ENCODE measurements at regions not wholly inside any gene's neighbourhood (a gene's known extent, or its start where the extent isn't known, plus 50 kb on each side); places are given as distances from the start of the nearest gene placed in this dataset.

DNA sequence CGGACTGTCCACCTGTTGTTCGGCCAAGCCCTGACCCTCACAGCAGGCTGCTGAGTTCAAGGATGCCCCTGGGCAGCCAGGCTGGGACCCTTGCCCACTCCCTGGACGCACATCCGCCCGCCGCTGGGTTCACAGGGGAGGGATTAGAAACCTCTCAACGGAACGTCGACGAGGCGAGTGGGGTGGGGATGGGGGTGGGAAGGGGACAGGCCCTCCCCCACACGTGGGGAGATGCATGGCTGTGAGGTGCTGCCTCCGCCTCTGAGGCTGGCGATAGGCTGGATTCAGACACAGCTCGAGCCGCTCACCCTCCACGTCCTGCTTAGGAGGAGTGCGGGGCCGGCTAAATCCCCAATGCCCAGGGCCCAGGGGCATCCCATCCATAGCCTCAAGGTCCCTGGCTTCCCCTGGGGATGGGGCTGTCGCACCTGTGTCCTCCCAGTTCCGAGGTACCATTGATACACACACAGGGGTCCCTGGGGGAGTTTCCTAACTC is 90.6 kb upstream of the BHLHE23 start:
- Histone ChIP-seq H3K27ac (ENCODE audit: low read length in 2 of 2) (no peak overlapping the region), H3K4me3 (ENCODE audit: control extremely low read depth in 1 of 5, extremely low read depth in 1 of 5, insufficient read depth in 1 of 5, low read depth in 2 of 5, low read length in 4 of 5) (no peak overlapping the region), H3K4me2 (replicated peaks; ENCODE audit: low read depth, low read length, poor library complexity, severe bottlenecking) (no peak overlapping the region), H3K4me1 (ENCODE audit: control insufficient read depth in 2 of 2, insufficient read depth in 2 of 2, low read length in 2 of 2) (no peaks in the 10 kb centered on the region), H3K79me2 (ENCODE audit: control insufficient read depth, insufficient read depth, low read length) (no peaks in the 10 kb centered on the region), H4K20me1 (ENCODE audit: control insufficient read depth, insufficient read depth, low read length, poor library complexity, severe bottlenecking) (no peaks in the 10 kb centered on the region), H3K9me3 (ENCODE audit: control extremely low read depth in 1 of 3, control insufficient read depth in 2 of 3, insufficient read depth in 1 of 3, low read length in 2 of 3) (peaks cover 0 to 6% (median 0%) of the 10 kb centered on the region in 3 donors), H3K9ac (ENCODE audit: low read length) (no peak overlapping the region), H2AFZ (ENCODE audit: insufficient read depth, low read depth, low read length, poor library complexity, severe bottlenecking) (no peak overlapping the region), H3K36me3 (replicated peaks in 1 of 2; ENCODE audit: control extremely low read depth in 1 of 2, control insufficient read depth in 1 of 2, extremely low read depth in 1 of 2, insufficient read depth in 2 of 2, low read length in 1 of 2) (no peaks in the 10 kb centered on the region), H3K27me3 (replicated peaks in 1 of 4; ENCODE audit: control extremely low read depth in 1 of 4, control insufficient read depth in 3 of 4, insufficient read depth in 4 of 4, low read length in 3 of 4) (peaks cover 0 to 23% (median 0%) of the 10 kb centered on the region in 4 experiments)
- no peak for DNase-seq
- ATAC-seq (ENCODE audit: low read depth): no peak
- Mint-ChIP-seq H3K9me3 (ENCODE audit: insufficient read depth) (no peaks in the 10 kb centered on the region), H3K27ac (no peak overlapping the region), H3K4me1 (peaks cover 5% of the 10 kb centered on the region), H3K4me3 (no peak overlapping the region), H3K27me3 (peaks cover 8% of the 10 kb centered on the region)
- TF ChIP-seq, protein P1, sequence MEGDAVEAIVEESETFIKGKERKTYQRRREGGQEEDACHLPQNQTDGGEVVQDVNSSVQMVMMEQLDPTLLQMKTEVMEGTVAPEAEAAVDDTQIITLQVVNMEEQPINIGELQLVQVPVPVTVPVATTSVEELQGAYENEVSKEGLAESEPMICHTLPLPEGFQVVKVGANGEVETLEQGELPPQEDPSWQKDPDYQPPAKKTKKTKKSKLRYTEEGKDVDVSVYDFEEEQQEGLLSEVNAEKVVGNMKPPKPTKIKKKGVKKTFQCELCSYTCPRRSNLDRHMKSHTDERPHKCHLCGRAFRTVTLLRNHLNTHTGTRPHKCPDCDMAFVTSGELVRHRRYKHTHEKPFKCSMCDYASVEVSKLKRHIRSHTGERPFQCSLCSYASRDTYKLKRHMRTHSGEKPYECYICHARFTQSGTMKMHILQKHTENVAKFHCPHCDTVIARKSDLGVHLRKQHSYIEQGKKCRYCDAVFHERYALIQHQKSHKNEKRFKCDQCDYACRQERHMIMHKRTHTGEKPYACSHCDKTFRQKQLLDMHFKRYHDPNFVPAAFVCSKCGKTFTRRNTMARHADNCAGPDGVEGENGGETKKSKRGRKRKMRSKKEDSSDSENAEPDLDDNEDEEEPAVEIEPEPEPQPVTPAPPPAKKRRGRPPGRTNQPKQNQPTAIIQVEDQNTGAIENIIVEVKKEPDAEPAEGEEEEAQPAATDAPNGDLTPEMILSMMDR (IDR thresholded peaks at IDR 0.05): no peak
- TF ChIP-seq EZH2 (IDR thresholded peaks at IDR 0.05; ENCODE audit: borderline replicate concordance, insufficient read depth, low read depth, low read length, poor library complexity, severe bottlenecking): no peak
- intact Hi-C loops (cut with micrococcal nuclease): no loop called here
- 78% methylated on average over 21 of the region's 21 CpGs for WGBS (ENCODE audit: insufficient coverage)
- ChIA-PET POLR2A (no interaction called here), CTCF (no interaction called here)

DNA sequence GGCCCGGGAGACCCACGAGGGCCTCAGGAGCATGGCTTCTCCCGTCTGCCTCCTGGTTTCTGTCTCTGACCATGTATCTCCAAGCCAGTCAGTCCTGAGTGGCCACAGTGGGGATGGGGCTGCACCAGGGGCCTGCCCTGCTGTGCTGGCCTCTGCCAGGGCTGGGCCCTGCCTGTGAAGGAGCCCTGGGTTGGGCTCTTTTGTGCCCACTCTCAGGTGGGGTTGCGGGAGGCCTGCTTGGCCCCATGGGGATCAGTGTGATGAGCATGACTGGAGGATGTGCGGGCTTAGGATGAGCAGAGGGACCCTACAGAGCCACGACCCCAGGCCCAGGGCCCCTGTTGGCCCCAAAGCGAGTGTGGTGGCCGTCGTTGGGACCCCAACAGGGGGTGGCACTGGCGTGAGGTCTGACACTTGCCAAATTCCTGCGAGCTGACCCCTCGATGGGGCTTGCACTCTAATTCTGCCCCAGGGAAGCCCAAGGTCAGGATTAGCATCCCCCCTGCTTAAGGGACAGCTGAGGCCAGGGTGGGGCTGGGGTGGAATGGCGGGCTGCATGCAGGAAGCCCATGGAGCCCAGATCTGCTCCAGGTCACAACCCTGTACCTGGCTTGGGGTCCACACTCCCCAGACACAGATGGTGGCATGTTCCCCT is 90.0 kb upstream of the BHLHE23 start:
- ATAC-seq (ENCODE audit: low read depth) (no peak), DNase-seq (no peak)
- no peaks in the 10 kb centered on the region for H4K20me1 ChIP-seq (ENCODE audit: control insufficient read depth, insufficient read depth, low read length, poor library complexity, severe bottlenecking)
- WGBS (ENCODE audit: insufficient coverage): 80% methylated on average over 13 of the region's 13 CpGs
- no peak overlapping the region for H3K4me3 Mint-ChIP-seq
- no peaks in the 10 kb centered on the region for H3K9me3 Mint-ChIP-seq (ENCODE audit: insufficient read depth)
- H3K9me3 ChIP-seq (ENCODE audit: control extremely low read depth in 1 of 3, control insufficient read depth in 2 of 3, insufficient read depth in 1 of 3, low read length in 2 of 3): peaks cover 0 to 6% (median 0%) of the 10 kb centered on the region in 3 donors
- no peak overlapping the region for H3K9ac ChIP-seq (ENCODE audit: low read length)
- H3K4me2 ChIP-seq (replicated peaks; ENCODE audit: low read depth, low read length, poor library complexity, severe bottlenecking): no peak overlapping the region
- no peak overlapping the region for H2AFZ ChIP-seq (ENCODE audit: insufficient read depth, low read depth, low read length, poor library complexity, severe bottlenecking)
- H3K27me3 Mint-ChIP-seq: peaks cover 8% of the 10 kb centered on the region
- H3K27me3 ChIP-seq (replicated peaks in 1 of 4; ENCODE audit: control extremely low read depth in 1 of 4, control insufficient read depth in 3 of 4, insufficient read depth in 4 of 4, low read length in 3 of 4): peaks cover 0 to 23% (median 0%) of the 10 kb centered on the region in 4 experiments
- H3K4me1 ChIP-seq (ENCODE audit: control insufficient read depth in 2 of 2, insufficient read depth in 2 of 2, low read length in 2 of 2): no peaks in the 10 kb centered on the region
- no peak overlapping the region for H3K4me3 ChIP-seq (ENCODE audit: control extremely low read depth in 1 of 5, extremely low read depth in 1 of 5, insufficient read depth in 1 of 5, low read depth in 2 of 5, low read length in 4 of 5)
- no peak overlapping the region for H3K27ac Mint-ChIP-seq
- H3K36me3 ChIP-seq (replicated peaks in 1 of 2; ENCODE audit: control extremely low read depth in 1 of 2, control insufficient read depth in 1 of 2, extremely low read depth in 1 of 2, insufficient read depth in 2 of 2, low read length in 1 of 2): no peaks in the 10 kb centered on the region
- intact Hi-C loops (cut with micrococcal nuclease): no loop called here
- ChIA-PET POLR2A (no interaction called here), CTCF (no interaction called here)
- H3K27ac ChIP-seq (ENCODE audit: low read length in 2 of 2): no peak overlapping the region
- TF ChIP-seq, protein P1 (IDR thresholded peaks at IDR 0.05): no peak
- TF ChIP-seq EZH2 (IDR thresholded peaks at IDR 0.05; ENCODE audit: borderline replicate concordance, insufficient read depth, low read depth, low read length, poor library complexity, severe bottlenecking): no peak
- H3K79me2 ChIP-seq (ENCODE audit: control insufficient read depth, insufficient read depth, low read length): no peaks in the 10 kb centered on the region
- peaks cover 2% of the 10 kb centered on the region for H3K4me1 Mint-ChIP-seq

All from B cell (primary cell).